Astrocyte of the hippocampus (primary cell): ENCODE measurements at regions not wholly inside any gene's neighbourhood (a gene's known extent, or its start where the extent isn't known, plus 50 kb on each side); places are given as distances from the start of the nearest gene placed in this dataset.

Source experiments
- DNase-seq: peaks from one replicate; pipeline ENCODE4 v3.0.0; 2011; ENCODE audit warnings: low read depth, low spot score

- peak; percentile 71 for DNase-seq
These were observed 100.8 kb downstream of the PPM1A start for GRCh38 chr14:60349663-60350365.

GRCh38 chr14:60350366-60350720, 101.3 kb downstream of the PPM1A start:
- no peak for DNase-seq

GRCh38 chr14:60353420-60353819, 104.4 kb downstream of the PPM1A start:
- no peak for DNase-seq

- DNase-seq: no peak
These were observed 106.7 kb downstream of the PPM1A start for GRCh38 chr14:60355768-60356167.

- no peak for DNase-seq
These were observed 107.4 kb downstream of the PPM1A start for GRCh38 chr14:60356386-60356785.

GRCh38 chr14:60356906-60357550, 108.0 kb downstream of the PPM1A start:
- peak; percentile 26 for DNase-seq

- DNase-seq: no peak
These were observed 108.6 kb downstream of the PPM1A start for GRCh38 chr14:60357551-60358149.

GRCh38 chr14:60363275-60363674, 114.3 kb downstream of the PPM1A start:
- no peak for DNase-seq

- no peak for DNase-seq
These were observed 114.7 kb downstream of the PPM1A start for GRCh38 chr14:60363687-60364086.

- no peak for DNase-seq
These were observed 104.0 kb downstream of the C14orf39 start for GRCh38 chr14:60381909-60382308.
